HEK293T (cell line): ENCODE measurements at regions not wholly inside any gene's neighbourhood (a gene's known extent, or its start where the extent isn't known, plus 50 kb on each side); places are given as distances from the start of the nearest gene placed in this dataset.

ENCODE experiments used
- CTCF ChIA-PET: fragments of 350-600 bp; formaldehyde crosslinking; extraction: SDS; loops from one replicate; lab custom pipeline; 2021; ENCODE audit warnings: antibody characterized with exemption, inconsistent platforms; lab: Yijun Ruan, JAX
- POLR2A ChIA-PET: fragments of 350-600 bp; formaldehyde crosslinking; extraction: SDS; loops from one replicate; lab custom pipeline; 2020; ENCODE audit warnings: antibody characterized with exemption, inconsistent platforms; lab: Yijun Ruan, JAX
- DNase-seq: peaks from one replicate; pipeline ENCODE4 v3.0.0; 2012; ENCODE audit warnings: mixed read lengths; ENCODE audit errors: extremely low spot score
- ARNT ChIP-seq: fragments of 450-650 bp; IDR thresholded peaks from 2 replicates; pipeline ENCODE4 v1.6.1; 2017; ENCODE audit warnings: mild to moderate bottlenecking
- BHLHE40 ChIP-seq: fragments of 450-650 bp; IDR thresholded peaks from 2 replicates; pipeline ENCODE4 v1.6.1; 2016; ENCODE audit warnings: mild to moderate bottlenecking, moderate library complexity, borderline replicate concordance
- CTBP1 ChIP-seq: fragments of 450-650 bp; IDR thresholded peaks from 2 replicates; pipeline ENCODE4 v1.6.1; 2016; ENCODE audit warnings: borderline replicate concordance
- ELF4 ChIP-seq: fragments of 450-650 bp; IDR thresholded peaks from 2 replicates; pipeline ENCODE4 v1.6.1; 2017; ENCODE audit warnings: antibody characterized with exemption
- FOXA1 ChIP-seq: fragments of 450-650 bp; IDR thresholded peaks from 2 replicates; pipeline ENCODE4 v1.6.1; 2016; ENCODE audit warnings: mild to moderate bottlenecking
- FOXK2 ChIP-seq: fragments of 450-650 bp; IDR thresholded peaks from 2 replicates; pipeline ENCODE4 v1.6.1; 2016; ENCODE audit warnings: mild to moderate bottlenecking
- FOXM1 ChIP-seq: fragments of 450-650 bp; IDR thresholded peaks from 2 replicates; pipeline ENCODE4 v1.6.1; 2017; ENCODE audit warnings: mild to moderate bottlenecking, borderline replicate concordance
- HDGF ChIP-seq: fragments of 450-650 bp; IDR thresholded peaks from 2 replicates; pipeline ENCODE4 v1.6.1; 2017; ENCODE audit warnings: antibody characterized with exemption, borderline replicate concordance
- L3MBTL2 ChIP-seq: fragments of 450-650 bp; conservative IDR thresholded peaks from 2 replicates; pipeline ENCODE4 v1.6.1; 2016; ENCODE audit warnings: mild to moderate bottlenecking
- LEF1 ChIP-seq: fragments of 450-650 bp; IDR thresholded peaks from 2 replicates; pipeline ENCODE4 v1.6.1; 2017; ENCODE audit warnings: mild to moderate bottlenecking, borderline replicate concordance
- NFRKB ChIP-seq: fragments of 450-650 bp; IDR thresholded peaks from 2 replicates; pipeline ENCODE4 v1.6.1; 2016; ENCODE audit warnings: mild to moderate bottlenecking, moderate library complexity
- SP1 ChIP-seq: fragments of 450-650 bp; IDR thresholded peaks from 2 replicates; pipeline ENCODE4 v1.6.1; 2017
- SUZ12 ChIP-seq: fragments of 450-650 bp; IDR thresholded peaks from 2 replicates; pipeline ENCODE4 v1.6.1; 2016; ENCODE audit warnings: mild to moderate bottlenecking
- TARDBP ChIP-seq: fragments of 450-650 bp; IDR thresholded peaks from 2 replicates; pipeline ENCODE4 v1.6.1; 2016
- ZNF384 ChIP-seq: fragments of 450-650 bp; IDR thresholded peaks from 2 replicates; pipeline ENCODE4 v1.6.1; 2016
- TF ChIP-seq, protein P1 (sequence below): fragments of 450-650 bp; IDR thresholded peaks from 2 replicates; pipeline ENCODE4 v1.6.1; 2016

DNA sequence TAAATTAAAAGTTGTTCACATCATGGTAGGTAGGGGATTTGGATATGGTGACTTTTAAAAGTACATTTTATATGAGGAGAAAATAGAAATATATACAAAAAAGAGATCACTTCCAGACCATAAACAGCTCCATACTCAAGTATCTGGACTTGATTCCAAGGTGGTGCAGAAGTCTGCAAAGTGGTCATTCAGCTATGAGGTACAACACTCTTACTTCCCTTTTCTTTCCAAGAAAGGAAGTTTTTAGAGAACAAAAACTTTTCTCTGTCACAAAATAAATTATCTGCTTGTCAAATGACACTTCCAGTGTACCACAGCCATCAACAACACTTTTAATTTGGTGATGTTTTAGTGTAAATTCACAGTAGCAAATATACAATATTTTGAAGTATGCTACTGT is 1013.5 kb downstream of the GATA3 start:
- TF ChIP-seq CTBP1: no peak
- no peak for TF ChIP-seq L3MBTL2
- TF ChIP-seq HDGF: no peak
- no peak for TF ChIP-seq FOXA1
- POLR2A ChIA-PET: no interaction called here
- CTCF ChIA-PET: no interaction called here
- DNase-seq: no peak

GRCh38 chr10:9069136-9069535 is 1014.6 kb downstream of the GATA3 start:
- DNase-seq: no peak
- CTCF ChIA-PET: no interaction called here
- POLR2A ChIA-PET: no interaction called here
- no peak for TF ChIP-seq BHLHE40
- TF ChIP-seq TARDBP: no peak
- TF ChIP-seq CTBP1: no peak
- TF ChIP-seq, protein P1, sequence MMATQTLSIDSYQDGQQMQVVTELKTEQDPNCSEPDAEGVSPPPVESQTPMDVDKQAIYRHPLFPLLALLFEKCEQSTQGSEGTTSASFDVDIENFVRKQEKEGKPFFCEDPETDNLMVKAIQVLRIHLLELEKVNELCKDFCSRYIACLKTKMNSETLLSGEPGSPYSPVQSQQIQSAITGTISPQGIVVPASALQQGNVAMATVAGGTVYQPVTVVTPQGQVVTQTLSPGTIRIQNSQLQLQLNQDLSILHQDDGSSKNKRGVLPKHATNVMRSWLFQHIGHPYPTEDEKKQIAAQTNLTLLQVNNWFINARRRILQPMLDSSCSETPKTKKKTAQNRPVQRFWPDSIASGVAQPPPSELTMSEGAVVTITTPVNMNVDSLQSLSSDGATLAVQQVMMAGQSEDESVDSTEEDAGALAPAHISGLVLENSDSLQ: no peak
- TF ChIP-seq FOXM1: no peak
- TF ChIP-seq LEF1: no peak
- TF ChIP-seq ARNT: no peak
- TF ChIP-seq NFRKB: no peak
- TF ChIP-seq FOXK2: no peak
- no peak for TF ChIP-seq ZNF384
- TF ChIP-seq HDGF: no peak
- no peak for TF ChIP-seq SUZ12
- TF ChIP-seq ELF4: no peak
- no peak for TF ChIP-seq FOXA1
- no peak for TF ChIP-seq L3MBTL2
- TF ChIP-seq SP1: no peak

GRCh38 chr10:9075420-9075819 is 1020.9 kb downstream of the GATA3 start:
- CTCF ChIA-PET: no interaction called here
- POLR2A ChIA-PET: no interaction called here
- no peak for DNase-seq

DNA sequence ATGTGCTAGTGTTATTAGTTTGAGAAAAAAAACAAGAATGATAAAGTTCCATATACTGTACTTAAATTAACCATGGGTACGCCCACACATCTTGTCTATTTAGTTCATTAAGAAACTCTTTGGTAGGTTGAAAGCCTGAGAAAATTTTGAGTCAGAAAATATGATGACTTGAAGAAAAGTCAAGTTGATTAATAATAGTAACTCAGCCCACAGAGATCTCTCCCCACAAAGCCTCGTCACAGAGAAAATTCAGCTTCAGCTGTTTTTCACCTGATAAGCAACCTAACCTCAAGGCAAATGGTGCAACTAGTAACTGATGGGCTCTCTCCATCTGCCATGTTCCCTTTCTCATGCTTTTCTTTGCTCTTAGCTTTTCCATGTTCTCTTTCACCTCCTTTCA is 1021.6 kb downstream of the GATA3 start:
- no peak for DNase-seq
- POLR2A ChIA-PET: no interaction called here
- CTCF ChIA-PET: no interaction called here
- no peak for TF ChIP-seq SUZ12
- TF ChIP-seq HDGF: no peak
- no peak for TF ChIP-seq ZNF384
- no peak for TF ChIP-seq CTBP1
- TF ChIP-seq FOXK2: no peak
- TF ChIP-seq, protein P1: no peak

More at GRCh38 chr10:9075420-9075819, 1020.9 kb downstream of the GATA3 start:
- TF ChIP-seq SUZ12: no peak
- TF ChIP-seq FOXK2: no peak
- TF ChIP-seq BHLHE40: no peak
- no peak for TF ChIP-seq HDGF
- no peak for TF ChIP-seq ZNF384
- TF ChIP-seq LEF1: no peak
- no peak for TF ChIP-seq ELF4

- CTCF ChIA-PET: no interaction called here
These were observed 1026.8 kb downstream of the GATA3 start for GRCh38 chr10:9081253-9081652.

DNA sequence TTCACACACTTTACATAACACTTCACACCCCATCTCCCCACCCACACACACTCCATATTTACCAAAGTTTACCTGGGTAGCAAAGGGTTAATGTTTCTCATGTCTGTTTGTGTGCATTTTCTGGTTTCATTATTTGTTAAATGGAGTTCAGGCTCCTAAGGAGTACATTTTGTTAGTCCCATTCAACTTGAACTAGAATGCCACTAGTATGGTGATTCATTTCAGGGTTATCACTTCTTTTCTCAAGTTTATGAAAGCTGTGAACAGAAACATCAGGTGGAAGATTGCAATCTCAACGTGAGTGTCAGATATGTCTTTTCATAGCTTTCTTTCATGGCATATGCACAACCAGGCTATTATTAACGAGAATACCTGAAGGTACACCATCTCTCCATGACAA is 1027.5 kb downstream of the GATA3 start:
- POLR2A ChIA-PET: no interaction called here
- CTCF ChIA-PET: no interaction called here
- no peak for DNase-seq
- TF ChIP-seq, protein P1: no peak
- no peak for TF ChIP-seq TARDBP
- TF ChIP-seq ARNT: no peak
- TF ChIP-seq SP1: no peak
- no peak for TF ChIP-seq FOXM1
- TF ChIP-seq SUZ12: no peak
- no peak for TF ChIP-seq ELF4

More at GRCh38 chr10:9081253-9081652, 1026.8 kb downstream of the GATA3 start:
- POLR2A ChIA-PET: no interaction called here
- no peak for DNase-seq
- TF ChIP-seq NFRKB (no peak), L3MBTL2 (no peak), ARNT (no peak), ELF4 (no peak), CTBP1 (no peak), BHLHE40 (no peak), FOXM1 (no peak), LEF1 (no peak), HDGF (no peak)
- TF ChIP-seq, protein P1: no peak
